HG03558 (cell line): ENCODE measurements at regions not wholly inside any gene's neighbourhood (a gene's known extent, or its start where the extent isn't known, plus 50 kb on each side); places are given as distances from the start of the nearest gene placed in this dataset.

Experiments used
- ATAC-seq: cut with Tn5 transposase; IDR thresholded peaks from one replicate; pipeline ENCODE4 v1.9.1; 2021; ENCODE audit warnings: moderate number of reproducible peaks; ENCODE audit not compliant: unreplicated experiment; ENCODE audit errors: extremely low read depth

DNA sequence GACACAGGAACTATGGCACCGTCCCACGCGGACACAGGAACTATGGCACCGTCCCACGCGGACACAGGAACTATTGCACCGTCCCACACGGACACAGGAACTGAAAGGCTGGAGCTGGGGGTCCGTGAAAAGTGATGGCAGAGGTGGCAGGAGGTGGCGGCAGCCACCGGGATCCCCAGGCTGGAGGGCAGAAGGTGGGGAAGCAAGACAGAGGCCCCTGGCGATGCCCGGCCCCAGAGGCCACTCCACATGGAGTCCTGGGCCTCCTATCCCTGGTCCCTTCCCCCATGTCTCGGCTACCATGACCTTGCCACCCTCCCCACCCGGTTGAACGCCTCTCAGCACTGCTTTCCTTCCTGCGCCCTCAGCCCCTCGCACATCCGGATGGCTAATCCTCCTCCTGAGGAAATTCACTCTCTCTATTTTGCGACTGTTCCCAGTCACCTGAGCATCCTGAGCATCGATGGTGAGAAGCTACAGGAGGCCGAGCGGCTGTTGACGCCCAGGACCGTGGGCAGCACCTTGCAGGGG, 181.4 kb downstream of the TMEM18 start:
- no peak for ATAC-seq

GRCh38 chr2:494853-495252, 182.4 kb downstream of the TMEM18 start:
- ATAC-seq = no peak

GRCh38 chr2:493228-493627, 184.0 kb downstream of the TMEM18 start:
- ATAC-seq = no peak

DNA sequence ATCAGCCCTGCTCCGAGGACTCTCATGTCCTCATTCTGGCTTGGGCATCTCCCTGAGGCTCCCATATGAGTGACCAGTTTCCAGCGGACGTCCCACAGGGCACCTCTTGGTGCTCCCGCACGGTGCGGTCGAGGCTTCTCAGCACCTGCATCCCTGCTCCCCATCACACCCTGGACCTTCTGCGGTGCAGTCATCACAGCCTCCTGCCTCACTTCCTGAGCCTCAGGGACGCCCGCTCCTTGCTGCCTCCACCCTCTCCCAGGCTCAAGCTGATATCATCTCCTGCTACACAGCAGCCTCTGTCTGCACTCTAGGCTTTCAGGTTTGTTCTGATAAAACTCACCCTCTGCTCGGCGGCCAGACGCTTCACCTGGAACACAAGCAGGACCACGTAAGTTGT, 185.0 kb downstream of the TMEM18 start:
- ATAC-seq = no peak

DNA sequence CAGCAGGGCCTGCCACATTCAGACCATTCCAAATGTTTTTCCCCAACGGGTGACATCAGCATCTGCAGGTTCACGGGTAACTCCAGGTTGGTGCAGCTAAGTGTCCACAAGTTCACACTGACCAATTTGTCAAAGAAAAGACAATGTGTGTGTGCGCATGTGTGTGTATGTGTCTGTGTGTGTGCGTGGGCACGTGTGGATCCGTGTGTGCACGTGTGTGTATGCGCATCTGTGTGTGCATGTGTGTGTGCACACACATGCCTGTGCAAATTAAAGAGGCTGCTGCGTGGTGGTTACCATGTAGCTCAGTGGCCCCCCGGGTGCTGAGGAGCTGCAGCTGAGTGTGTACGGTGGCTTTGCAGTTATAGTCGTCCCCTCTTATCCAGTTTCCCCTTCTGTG, 187.4 kb downstream of the TMEM18 start:
- ATAC-seq = no peak

DNA sequence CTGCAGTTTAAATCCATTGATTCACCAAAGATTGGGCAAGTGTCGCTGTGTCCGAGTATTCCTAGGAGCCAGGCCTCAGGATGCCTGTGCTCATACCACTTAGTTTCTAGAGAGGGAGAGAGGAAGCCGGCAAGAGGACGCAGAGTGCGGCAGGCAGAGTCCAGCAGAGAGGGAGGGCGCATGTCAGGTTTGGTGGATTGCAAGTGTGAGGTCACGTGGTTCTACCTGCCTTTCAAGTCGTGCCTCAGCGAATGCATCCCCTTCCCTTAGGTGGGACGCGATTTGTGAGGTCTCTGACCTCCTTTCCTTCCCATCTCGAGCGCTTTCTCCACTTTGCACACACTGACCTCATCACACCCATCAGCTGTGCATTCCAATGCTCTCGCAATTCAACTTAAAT, 188.1 kb downstream of the TMEM18 start:
- ATAC-seq = no peak

DNA sequence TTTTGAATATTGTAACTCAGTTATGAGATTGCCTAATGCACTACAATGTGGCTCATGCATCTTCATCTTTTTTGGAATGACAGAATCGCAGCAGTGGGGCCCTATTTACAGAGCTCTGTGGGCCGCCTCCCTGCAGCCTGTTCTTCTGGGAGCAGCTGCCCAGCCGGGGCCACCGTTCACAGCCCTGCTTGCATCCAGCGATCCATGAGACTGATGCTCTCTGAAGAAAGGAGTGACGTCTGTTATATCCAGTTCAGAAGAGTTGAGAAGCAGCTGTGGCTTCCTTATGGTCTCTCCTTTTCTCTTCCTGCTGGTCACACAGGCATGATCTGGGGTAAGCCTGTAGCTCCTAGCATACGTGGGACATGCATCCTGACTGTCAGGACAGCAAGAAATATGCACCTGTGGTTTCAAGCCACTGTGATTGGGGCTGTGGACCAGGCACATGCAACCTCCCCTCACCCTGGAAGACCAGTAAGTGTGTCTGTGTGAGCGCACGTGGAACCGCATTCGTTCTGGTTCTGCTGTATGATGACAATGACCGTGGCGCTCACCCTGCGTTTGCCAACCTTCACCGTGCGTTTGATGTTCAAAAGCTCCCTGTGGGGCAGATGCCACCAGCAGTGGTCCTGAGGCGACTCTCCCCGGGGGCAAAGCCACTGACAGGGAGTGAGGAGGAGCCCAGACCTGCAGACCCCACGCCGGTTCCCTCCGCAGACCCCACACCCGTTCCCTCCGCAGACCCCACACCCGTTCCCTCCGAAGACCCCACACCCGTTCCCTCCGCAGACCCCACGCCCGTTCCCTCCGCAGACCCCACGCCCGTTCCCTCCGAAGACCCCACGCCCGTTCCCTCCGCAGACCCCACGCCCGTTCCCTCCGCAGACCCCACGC, 189.8 kb downstream of the TMEM18 start:
- no peak for ATAC-seq

GRCh38 chr2:486371-486770, 190.8 kb downstream of the TMEM18 start:
- ATAC-seq = no peak

DNA sequence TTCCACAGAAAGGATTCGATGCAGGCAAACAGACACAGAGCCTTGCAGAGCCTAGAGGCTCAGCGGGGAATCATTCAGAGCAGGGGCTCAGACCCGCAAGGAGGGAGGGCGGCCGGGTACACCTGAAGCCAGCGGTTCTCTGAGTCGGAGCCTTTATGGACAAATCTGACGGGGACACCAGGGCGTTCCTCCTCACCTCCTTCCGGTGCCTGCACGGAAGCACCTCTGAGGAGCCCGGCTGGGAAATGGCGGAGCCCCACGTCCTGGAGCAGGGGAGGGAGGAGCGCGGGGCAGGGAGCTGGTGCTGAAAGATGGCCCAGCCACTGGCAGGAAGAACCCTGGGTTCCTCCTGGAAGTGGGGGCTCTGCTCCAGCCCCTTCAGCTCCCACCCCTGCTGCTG, 193.5 kb upstream of the ALKAL2 start:
- ATAC-seq = no peak

DNA sequence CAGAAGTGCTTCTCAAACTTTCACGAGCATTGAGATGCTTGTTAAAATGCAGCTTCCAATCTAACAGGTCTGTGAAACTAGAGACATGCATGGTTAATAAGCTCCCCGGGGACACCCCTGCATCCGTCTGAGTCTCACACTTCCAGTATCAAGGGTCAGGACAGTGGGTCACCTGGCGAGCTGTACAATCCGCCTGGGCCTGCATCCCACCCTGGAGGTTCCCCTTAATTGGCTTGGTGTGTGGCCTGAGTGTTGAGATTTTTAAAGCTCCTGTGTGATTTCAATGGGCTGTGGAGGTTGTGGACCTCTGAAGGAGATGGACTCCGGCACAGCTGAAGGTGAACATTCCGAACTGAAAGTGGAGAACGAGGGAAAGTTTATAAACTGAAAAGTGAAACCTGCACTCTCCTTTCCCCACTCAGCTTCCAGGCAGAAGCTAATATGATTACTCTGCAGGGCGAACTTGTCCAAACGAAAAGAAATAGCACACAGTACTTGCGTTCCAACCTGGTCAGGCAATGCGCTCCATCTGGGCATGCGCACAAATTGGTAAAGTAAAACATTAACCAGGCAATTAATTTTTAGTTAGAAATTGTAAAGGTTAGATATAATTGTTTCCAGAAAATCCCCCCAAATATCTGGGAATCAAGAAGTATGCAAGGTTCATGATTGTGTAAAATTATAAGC, 191.7 kb upstream of the ALKAL2 start:
- no peak for ATAC-seq

DNA sequence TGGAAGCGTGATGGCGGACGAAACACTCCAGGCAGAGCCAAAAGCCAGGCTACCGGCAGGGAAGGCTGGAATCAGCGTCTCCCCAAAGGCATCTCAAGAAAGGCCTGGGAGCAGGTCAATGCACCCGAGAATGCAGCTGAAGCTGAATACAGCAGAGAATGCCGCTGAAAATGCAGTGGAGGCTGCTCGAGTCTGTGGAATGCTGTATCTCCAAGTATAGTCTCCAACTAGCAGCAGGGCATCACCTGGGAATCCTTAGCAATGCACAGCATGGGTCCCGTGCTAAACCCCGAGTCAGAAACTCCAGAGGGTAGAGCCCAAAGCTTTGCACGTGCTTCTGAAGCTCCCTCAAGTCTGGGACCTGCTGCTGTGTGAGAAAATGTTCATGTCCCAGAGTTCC, 191.1 kb upstream of the ALKAL2 start:
- ATAC-seq = no peak

DNA sequence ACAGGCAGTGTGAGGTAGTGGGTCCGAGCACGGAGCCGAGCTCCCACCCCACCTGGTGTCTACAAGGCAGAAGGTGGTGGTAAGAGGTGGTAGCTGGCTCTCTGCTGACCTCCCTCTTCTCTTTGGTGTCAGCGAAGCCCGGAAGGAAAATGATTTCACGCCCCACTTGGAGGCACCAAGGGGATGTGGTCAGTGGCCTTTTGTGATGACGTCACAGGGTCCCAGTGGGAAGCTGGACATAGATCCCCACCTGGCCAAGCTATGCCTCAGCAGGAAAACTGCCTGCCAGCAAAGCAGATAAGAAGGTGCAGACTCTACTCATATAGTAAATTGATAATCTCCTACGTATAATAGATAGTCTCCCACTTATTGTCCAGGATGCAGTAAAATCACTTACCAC, 183.7 kb upstream of the ALKAL2 start:
- no peak for ATAC-seq

GRCh38 chr2:469514-469913, 181.6 kb upstream of the ALKAL2 start:
- no peak for ATAC-seq

- no peak for ATAC-seq
Observed at GRCh38 chr2:468648-469336, 180.9 kb upstream of the ALKAL2 start.

GRCh38 chr2:467892-468647, 180.2 kb upstream of the ALKAL2 start:
- ATAC-seq = no peak

DNA sequence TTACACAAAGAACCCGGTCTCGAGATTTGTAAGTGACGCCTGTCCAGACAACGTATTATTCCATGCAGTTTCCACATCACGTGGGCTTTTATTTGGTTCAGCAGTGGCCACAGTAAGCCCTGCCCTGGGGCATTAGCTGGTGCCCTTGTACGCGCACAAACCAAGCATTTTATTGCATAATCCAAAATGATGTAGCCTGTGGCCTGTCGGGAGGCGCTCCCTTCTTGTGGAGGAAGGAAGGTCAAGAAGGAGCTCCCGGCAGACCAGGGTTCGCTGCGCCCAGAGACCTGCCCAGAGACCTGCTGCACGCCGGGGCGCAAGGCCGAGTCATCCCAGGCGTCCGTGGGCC, 179.6 kb upstream of the ALKAL2 start:
- no peak for ATAC-seq

DNA sequence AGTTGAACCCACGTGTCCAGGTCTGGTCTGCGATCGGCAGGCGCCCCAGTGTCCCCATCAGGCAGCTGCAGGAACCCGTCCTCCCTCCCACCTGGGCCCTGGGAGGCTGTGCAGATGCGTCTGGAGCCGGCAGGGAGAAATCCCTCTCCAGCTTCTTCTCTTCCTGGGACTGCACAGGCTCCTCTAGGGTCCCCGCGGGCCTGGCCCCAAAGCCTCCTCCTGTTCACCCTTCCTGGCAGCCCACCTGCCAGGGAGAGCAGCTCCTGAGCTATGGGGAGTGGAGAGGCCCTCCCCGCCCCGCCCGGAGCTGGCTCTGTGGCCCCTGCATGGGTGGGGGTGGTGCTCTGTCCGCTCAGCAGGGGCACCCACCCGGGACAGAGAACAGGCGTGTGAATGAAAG, 179.2 kb upstream of the ALKAL2 start:
- ATAC-seq = no peak

- ATAC-seq = no peak
Observed at GRCh38 chr2:464562-465309, 176.8 kb upstream of the ALKAL2 start.

DNA sequence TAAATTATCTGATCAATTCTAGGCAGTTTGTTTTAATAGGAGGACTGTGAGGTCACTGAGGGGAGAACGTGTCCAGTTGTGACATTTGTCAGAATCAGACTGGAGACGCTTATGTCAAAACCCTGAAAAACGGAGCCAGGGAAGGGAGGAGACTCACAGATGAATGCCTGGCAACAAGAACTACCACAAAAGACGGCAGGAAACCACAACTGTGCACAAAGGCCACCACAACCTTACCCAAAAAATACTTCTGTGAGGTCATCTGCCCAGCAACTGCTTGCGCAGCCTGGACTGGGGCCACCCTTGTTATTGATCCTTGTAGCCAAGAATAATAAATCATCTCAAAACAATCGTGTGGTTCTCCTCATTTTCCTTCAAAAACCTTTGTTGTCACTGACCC, 173.0 kb upstream of the ALKAL2 start:
- ATAC-seq = no peak

- no peak for ATAC-seq
Observed at GRCh38 chr2:459931-460330, 172.0 kb upstream of the ALKAL2 start.
